ENCODE measurements at regions not wholly inside any gene's neighbourhood (a gene's known extent, or its start where the extent isn't known, plus 50 kb on each side); places are given as distances from the start of the nearest gene placed in this dataset.

DNA sequence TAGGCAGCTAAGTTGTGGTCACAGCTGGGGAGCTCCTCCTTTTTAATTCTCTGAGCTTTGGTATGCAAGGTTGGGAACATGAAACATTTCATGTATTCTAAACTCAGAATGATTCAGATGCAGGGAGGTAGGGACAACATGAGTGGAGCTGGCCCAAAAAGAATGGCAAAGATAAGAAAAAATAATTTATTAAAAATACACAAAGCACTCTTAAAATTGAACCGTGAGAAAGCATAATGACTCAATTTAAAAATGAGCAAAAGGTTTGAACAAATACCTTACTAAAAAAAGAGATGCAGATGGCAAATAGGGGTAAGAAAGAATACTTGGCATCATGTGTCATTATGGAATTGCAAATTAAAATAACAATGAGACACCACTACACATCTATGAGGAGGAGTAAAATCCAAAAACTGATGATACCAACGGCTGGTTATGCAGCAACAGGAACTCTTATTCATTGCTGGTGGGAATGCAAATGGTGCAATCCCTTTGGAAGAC is 175.6 kb upstream of the IRX3 start:
- peaks cover 0 to 25% of the 10 kb centered on the region in 2 donors for H3K9me3 ChIP-seq
- intact Hi-C loops (cut with DNase I): no loop called here
- DNase-seq (no peak), ATAC-seq (no peak)
- no peak overlapping the region for H3K4me3 ChIP-seq
- H3K36me3 ChIP-seq: no peaks in the 10 kb centered on the region
- no peak for TF ChIP-seq CTCF (IDR thresholded peaks at IDR 0.05)
- no peaks in the 10 kb centered on the region for H3K4me1 ChIP-seq
- no peaks in the 10 kb centered on the region for H3K27me3 ChIP-seq
- no peak overlapping the region for H3K27ac ChIP-seq

GRCh38 chr16:54460263-54460860 is 173.8 kb upstream of the IRX3 start:
- Histone ChIP-seq H3K36me3 (no peaks in the 10 kb centered on the region), H3K9me3 (peaks cover 0 to 25% of the 10 kb centered on the region in 2 donors), H3K27ac (no peak overlapping the region), H3K27me3 (no peaks in the 10 kb centered on the region), H3K4me3 (no peak overlapping the region), H3K4me1 (no peaks in the 10 kb centered on the region)
- ATAC-seq (no peak), DNase-seq (peak in 2 of 4 donors; percentile 53 to 67)
- no peak for TF ChIP-seq CTCF (IDR thresholded peaks at IDR 0.05)
- intact Hi-C loops (cut with DNase I): no loop called here

DNA sequence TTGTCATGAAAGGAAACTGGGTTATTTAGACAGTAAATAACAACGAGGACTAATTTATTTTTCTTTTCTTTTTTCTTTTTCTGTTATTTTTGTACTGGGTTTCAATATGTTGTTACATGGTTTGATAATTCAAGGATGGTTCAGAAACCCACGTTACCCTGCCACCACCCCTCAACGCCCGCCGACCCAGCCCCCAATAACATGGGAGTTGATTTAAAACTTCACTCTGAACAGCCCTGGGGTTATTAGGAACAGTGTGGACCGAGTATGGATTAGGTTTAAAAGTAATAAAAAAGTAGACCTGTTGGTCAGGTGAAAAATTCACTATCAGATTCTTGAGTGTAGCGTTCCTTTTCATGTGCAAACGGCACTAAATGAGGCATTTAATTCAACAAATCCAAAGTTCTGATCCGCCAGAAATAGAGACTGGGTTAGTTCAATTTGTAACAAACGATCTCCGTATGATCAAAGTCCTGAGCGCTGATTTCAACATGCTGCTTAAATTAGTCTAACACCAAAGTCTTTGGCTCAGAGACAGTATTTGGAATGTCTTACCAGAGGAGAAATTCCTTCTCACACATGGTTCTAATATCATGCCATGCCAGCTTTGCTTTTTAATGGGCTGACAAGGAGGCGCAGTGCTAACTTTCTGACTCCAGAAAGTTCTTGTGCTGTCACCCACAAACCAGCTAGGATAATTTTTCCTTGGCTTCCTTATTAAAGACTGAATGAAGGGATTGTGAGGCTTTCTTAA is 173.1 kb upstream of the IRX3 start:
- Histone ChIP-seq H3K4me1 (no peaks in the 10 kb centered on the region), H3K4me3 (no peak overlapping the region), H3K9me3 (peaks cover 0 to 20% of the 10 kb centered on the region in 2 donors), H3K27ac (no peak overlapping the region), H3K27me3 (peaks cover 0 to 5% of the 10 kb centered on the region in 2 donors), H3K36me3 (no peaks in the 10 kb centered on the region)
- intact Hi-C loops (cut with DNase I): no loop called here
- ATAC-seq (no peak), DNase-seq (no peak)
- no peak for TF ChIP-seq CTCF (IDR thresholded peaks at IDR 0.05)

DNA sequence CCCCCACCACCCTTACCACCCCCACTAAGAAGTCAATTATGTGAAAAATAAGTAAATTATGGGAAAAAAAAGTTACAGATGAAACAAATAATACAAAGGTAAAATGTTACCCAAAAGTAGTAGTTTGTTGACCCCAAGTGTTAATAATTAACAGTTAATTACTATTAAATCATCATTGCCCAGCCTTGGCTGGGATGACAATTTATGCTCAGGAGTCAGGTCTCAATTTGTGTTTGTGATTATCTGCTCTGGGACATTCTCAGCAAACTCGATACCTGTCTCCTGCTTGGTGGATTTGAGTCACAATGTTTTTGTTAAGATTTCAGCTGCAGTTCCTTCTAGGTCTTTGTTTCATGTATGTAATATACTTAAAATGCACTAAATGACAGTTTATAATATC is 172.3 kb upstream of the IRX3 start:
- Histone ChIP-seq H3K9me3 (peaks cover 0 to 12% of the 10 kb centered on the region in 2 donors), H3K4me1 (no peaks in the 10 kb centered on the region), H3K36me3 (no peaks in the 10 kb centered on the region), H3K4me3 (no peak overlapping the region), H3K27me3 (peaks cover 0 to 5% of the 10 kb centered on the region in 2 donors), H3K27ac (no peak overlapping the region)
- DNase-seq: no peak
- no peak for ATAC-seq
- intact Hi-C loops (cut with DNase I): no loop called here
- TF ChIP-seq CTCF (IDR thresholded peaks at IDR 0.05): no peak

- H3K4me3 ChIP-seq: no peak overlapping the region
- DNase-seq (no peak), ATAC-seq (no peak)
- H3K9me3 ChIP-seq: no peaks in the 10 kb centered on the region
- intact Hi-C loops (cut with DNase I): no loop called here
- H3K4me1 ChIP-seq: no peaks in the 10 kb centered on the region
- no peaks in the 10 kb centered on the region for H3K36me3 ChIP-seq
- no peak overlapping the region for H3K27ac ChIP-seq
- H3K27me3 ChIP-seq: peaks cover 0 to 5% of the 10 kb centered on the region in 2 donors
- no peak for TF ChIP-seq CTCF (IDR thresholded peaks at IDR 0.05)
Measured at GRCh38 chr16:54456291-54456690, 169.7 kb upstream of the IRX3 start.

All from left lung (tissue), 4 donors.